GM18498 (cell line): ENCODE measurements at regions not wholly inside any gene's neighbourhood (a gene's known extent, or its start where the extent isn't known, plus 50 kb on each side); places are given as distances from the start of the nearest gene placed in this dataset.

ENCODE experiments used
- ATAC-seq: cut with Tn5 transposase; IDR thresholded peaks from one replicate; pipeline ENCODE4 v1.9.1; 2021; ENCODE audit warnings: mild to moderate bottlenecking, moderate library complexity; ENCODE audit not compliant: unreplicated experiment

DNA sequence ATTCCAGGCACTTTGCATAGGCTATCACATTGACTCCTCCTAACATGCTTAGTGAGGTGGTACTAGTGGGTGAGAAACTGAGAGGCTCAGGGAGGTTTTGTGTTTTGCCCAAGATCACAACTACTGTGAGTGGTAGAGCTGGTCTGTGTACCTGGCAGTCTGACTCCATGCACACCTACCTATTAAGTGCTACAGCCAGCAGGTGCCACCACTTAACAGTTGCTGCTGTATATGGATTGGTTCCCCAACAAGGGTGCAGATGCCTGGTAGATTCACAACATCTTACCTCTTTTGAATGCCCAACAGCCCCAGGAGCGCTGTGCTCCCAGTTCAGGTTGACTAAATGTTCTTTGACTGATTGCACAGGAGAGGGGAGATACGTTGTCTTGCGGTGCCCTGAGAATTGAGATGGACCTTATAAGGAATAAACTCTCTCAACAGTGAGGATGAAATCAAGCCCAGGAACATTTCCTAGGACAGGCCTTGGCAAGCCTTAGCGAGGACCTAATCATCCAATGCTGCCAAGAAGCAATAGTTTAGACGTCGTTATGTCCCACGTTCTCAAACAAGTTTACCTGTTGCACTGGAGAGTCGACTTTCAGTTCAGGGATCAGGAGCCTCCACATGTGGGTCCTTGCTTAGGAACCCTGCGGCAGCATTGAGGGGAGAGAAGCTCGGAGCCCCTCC is 78.9 kb upstream of the F3 start:
- no peak for ATAC-seq

DNA sequence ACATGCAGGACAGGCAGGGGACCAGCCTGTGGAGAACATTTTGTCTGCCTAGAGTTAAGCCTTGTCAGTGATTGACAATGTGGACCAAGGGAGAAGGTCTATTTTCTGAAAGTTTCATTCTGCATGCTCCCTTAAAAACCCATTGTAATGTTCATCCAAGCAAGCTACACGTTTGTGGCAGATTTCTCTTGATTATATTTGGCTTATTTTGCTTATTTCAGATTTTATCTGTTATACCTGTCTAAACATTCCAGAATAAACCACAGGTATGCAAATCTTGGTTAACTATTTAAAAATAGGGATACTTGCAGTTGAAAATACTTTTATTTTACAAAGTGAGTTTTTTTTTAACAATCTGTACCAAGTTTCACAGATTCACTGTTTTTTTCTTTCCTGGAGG is 78.2 kb upstream of the F3 start:
- no peak for ATAC-seq

DNA sequence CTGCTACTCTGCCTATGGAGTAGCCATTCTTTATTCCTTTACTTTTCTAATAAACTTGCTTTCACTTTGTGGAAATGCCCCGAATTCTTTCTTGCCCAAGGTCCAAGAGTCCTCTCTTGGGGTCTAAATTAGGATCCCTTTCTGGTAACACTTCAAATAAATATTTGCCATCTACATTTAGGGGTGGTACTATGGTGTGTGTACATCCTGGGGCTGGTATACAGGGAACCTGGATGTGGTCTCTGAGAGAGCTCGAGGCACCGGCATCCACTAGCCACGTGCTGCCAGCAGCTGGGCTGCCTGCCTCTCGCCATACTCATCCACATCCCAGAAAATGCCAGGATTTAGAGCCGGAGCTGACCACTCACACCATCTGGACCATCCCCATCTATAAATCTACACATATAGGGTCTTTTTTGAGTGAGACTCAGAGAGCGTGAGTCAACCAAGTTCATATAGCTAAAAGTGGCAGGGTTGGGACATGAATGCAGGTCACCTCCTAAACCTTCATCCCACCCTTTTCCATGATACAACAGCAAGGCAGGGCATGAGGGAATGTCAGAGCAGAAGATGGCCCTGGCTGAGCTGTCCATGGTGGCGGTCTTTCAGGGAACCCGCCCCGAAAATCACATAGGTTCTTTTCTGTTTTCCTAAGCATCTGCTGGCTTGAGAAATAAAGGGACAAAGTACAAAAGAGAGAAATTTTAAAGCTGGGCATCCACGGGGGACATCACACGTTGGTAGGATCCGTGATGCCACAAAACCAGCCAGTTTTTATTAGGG is 76.6 kb upstream of the F3 start:
- no peak for ATAC-seq

DNA sequence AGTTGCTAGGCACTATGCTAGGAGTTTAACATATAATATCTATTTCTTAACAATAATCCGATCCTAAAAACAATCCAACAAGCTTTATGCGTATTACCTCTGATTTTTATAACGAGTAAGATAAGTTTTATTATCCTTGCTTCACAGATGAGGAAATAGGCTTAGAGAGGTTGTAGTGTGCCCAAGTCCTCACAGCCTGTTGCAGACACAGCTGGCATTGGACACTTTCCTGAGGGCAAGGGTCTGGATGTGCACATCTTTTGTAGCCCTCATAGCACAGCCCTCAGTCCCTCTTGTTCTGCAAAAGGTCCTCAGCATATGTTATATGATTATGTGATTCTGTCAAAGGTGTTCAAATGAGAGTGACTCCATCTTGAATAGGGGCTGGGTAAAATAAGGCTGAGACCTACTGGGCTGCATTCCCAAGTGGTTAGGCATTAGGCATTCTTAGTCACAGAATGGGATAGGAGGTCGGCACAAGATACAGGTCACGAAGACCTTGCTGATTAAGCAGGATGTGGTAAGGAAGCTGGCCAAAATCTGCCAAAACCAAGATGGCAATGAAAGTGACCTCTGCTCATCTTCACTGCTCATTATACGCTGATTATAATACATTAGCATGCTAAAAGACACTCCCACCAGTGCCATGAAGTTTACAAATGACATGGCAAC is 75.7 kb upstream of the F3 start:
- no peak for ATAC-seq

- ATAC-seq = no peak
Observed at GRCh38 chr1:94616506-94616905, 74.9 kb upstream of the F3 start.

GRCh38 chr1:94614996-94615395 is 73.4 kb upstream of the F3 start:
- ATAC-seq = no peak

GRCh38 chr1:94614168-94614815 is 72.7 kb upstream of the F3 start:
- ATAC-seq = no peak

GRCh38 chr1:94612525-94613204 is 71.1 kb upstream of the F3 start:
- ATAC-seq = no peak

GRCh38 chr1:94611681-94612475 is 70.3 kb upstream of the F3 start:
- no peak for ATAC-seq

- ATAC-seq = no peak
Observed at GRCh38 chr1:94609619-94610018, 68.1 kb upstream of the F3 start.

DNA sequence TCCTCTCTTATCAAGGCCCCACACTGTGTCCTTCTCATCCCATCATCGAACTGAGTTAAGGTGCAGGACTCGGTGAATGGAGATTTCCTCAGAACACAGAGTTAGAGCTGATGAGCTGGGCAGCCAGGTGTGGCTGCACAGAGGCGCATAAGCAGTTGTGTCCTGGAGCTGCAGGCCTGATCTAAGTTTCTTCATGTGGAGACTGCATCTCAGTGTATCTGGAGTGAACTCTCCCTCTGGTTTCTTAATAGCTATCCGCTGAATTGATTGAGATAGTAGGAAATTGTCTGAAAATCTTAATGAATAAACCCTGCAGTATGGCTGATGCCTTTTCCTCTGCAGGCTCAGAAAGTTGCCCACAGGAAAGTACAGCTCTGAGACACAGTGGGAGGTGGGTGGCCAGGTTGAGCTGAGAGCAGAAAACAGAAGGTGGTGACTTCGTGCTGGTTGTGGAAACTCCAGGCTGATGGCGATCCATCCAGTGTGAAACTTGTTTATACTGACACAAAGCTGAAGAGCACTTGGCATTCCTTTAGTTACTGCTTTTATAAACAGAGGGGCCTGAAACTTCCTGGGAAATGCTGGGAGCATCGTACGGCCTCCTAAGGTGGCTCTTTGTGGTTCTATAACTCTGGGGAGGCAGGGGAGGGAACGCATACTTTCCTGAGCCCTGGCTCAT is 67.4 kb upstream of the F3 start:
- ATAC-seq = no peak

GRCh38 chr1:94608142-94608851 is 66.7 kb upstream of the F3 start:
- ATAC-seq = no peak

GRCh38 chr1:94607398-94607797 is 65.8 kb upstream of the F3 start:
- no peak for ATAC-seq

- ATAC-seq = no peak
Observed at GRCh38 chr1:94606471-94606870, 64.9 kb upstream of the F3 start.

- no peak for ATAC-seq
Observed at GRCh38 chr1:94603663-94604062, 62.1 kb upstream of the F3 start.

- no peak for ATAC-seq
Observed at GRCh38 chr1:94602802-94603625, 61.5 kb upstream of the F3 start.

DNA sequence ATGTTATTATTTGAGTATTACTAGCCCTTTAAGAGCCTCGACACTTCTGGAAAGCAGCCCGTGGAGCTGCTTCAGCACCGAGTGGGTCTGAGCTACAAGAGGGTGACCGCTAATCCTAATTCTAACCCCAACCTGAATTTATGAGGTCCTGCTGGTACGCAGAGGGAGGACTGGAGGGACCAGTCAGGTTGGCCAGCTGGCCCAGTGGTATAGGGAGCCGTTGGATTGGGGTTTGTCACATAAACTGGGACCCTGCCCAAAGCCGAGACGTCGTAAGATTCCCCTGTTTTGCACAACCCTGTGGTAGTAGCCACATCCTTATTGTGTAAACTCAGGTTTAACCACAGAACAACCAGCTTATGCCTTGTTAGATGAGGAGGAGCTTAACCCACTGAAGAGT is 60.8 kb upstream of the F3 start:
- no peak for ATAC-seq

DNA sequence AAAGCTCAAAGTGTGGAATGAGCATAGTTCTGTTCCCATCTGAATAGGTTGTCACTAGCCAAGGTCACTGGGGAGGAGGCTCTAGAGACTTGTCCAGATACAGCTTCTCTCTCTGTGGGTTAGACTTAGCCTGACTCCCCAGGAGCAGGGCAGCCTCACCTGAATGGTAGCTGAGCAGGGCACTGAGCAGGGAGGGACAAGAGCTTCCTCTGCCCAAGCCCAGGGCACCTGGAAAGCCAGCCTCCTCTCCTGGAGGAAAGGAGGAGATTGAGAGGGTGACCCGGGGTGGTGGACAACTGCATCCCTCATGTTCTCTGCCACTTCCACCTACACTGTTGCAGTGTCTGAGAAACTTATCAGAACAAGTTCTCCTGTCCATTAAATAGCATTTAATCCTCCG is 59.0 kb upstream of the F3 start:
- ATAC-seq = no peak
